SHP77 (cell line): ENCODE measurements at regions not wholly inside any gene's neighbourhood (a gene's known extent, or its start where the extent isn't known, plus 50 kb on each side); places are given as distances from the start of the nearest gene placed in this dataset.
A peak's percentile ranks its signal among the peaks of the same experiment; 100 is the strongest.

ENCODE experiments used
- DNase-seq, 2 experiments: peaks; one replicate each; lab custom pipeline; 2025; lab: John Stamatoyannopoulos, UW

DNA sequence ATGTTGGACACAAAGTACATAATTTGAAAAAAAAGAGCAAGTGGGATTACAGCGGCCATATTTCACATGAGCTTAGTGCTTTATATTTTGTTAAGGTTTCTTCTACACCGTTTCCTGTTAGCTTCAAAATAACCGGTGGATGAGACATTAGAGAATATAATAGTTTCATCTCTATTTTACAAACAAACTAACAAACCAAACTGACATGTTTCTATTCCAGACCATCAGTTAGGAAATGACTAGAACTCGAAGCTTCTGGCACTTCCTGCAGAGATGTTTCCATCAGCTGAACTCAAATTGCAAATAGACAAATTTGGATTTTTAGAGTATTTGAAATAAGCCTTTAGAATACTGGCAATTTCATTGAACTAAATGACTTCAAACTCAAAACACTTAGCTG is 86.5 kb downstream of the MTRR start:
- no peak for DNase-seq

DNA sequence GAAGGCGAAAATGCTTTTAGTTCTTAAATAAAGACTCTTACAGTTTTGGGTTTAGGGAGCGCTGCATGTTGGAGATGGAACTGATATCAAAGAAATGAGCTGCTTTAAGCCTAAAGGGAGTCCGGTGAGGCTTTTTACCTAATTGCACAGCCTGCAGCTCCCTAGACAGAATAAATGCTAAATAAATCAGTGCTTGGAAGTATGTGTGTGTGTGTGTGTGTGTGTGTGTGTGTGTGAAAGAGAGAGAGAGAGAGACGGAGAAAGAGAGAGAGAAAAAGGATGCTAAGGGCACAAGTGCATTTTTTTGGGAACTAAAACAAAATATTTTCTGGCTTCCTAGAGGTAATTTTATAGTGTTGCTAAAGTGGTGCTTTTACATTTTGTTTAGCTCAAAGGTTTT is 88.4 kb downstream of the MTRR start:
- DNase-seq, result no peak

- no peak for DNase-seq
These were observed 91.2 kb downstream of the MTRR start for GRCh38 chr5:7960142-7960541.

DNA sequence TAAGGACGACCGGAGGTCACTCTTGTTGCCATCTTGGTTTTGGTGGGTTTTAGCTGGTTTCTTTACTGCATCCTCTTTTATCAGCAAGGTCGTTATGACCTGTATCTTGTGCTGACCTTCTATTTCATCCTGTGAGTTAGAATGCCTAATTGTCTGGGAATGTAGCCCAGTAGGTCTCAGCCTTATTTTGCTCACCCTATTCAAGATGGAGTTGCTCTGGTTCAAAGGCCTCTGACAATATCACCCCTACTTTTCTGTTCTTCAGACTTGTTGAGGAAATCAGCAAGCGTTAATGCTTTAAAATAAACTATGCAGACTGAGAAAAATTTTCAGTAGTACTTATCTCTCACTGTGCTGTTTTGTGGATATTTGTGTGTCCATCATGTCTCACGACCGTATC is 92.6 kb downstream of the MTRR start:
- DNase-seq, result no peak

DNA sequence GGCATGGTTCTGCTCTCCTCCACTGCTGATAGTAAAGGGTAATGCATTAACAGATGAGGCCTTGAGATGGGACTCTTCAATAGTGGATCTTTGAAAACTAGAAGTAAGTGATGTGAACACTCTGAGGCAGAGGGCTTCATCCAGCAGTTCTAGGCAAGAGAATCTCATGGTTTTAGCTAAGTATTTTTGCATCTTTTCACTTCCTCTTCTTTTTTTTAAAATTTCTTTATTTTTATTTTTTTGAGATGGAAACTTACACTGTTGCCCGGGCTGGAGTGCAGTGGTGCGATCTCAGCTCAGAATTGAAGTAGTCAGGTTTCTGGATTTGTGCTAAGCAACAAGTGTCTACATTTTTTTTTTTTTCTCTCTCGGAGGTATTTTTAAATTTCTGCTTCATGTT is 101.9 kb downstream of the MTRR start:
- DNase-seq, result no peak

GRCh38 chr5:7976411-7977190 is 107.7 kb downstream of the MTRR start:
- no peak for DNase-seq

DNA sequence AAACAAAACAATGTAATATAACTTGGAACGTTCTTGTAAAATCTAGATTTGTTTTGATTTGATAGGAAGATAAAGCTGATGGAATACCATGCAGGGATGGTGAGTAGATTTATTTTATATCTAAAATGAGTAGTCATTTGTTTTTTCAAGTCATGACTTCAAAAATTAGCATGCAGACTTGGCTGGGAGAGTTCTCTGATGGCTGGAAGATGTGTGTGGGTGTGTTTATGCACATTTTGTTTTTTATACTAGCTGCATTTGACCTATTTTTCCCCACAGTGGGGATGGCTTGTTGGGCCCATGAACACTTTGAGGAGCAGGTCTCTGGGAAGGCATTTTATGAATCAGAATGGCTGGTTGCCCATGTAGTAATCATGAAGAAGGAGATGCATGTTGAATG is 109.2 kb downstream of the MTRR start:
- no peak for DNase-seq

DNA sequence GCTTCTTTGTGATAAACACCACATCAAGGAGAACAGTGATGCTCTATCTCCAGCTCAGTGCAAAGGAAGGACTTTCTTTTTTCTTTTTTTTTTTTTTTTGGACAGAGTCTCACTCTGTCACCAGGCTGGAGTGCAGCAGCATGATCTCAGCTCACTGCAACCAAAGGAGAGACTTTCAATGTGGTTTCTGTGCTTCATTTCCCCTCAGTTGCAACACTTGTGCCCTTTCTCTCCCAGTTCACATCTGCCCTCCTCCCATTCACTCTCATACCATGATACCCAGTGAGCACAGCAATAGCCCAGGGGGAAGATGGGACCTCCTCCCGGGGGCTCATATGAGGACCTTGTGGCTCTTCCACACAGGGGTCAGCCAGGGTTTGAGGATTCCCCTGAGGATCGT is 110.0 kb downstream of the MTRR start:
- DNase-seq, result no peak

DNA sequence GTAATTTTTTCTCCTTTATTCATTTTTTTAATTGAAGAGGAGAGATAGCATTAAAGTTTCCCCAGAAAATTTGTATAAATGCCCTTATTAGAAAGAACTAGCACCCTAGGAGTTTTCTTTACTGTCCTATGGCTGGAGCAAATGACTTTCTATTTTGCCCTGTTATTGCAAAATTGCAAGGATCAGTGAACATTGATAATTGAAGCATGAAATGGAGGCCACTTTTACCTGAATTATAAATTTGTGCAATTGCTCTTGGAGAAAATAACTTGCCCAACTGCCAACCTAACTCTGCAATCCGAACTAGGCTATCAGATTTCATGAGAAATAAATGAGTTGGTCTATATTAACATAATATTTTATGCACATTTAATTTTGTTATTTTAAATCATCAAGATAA is 111.9 kb downstream of the MTRR start:
- DNase-seq, result no peak

GRCh38 chr5:7983433-7983832 is 114.5 kb downstream of the MTRR start:
- DNase-seq, result no peak

GRCh38 chr5:7991125-7991821 is 122.3 kb downstream of the MTRR start:
- DNase-seq, result peak; percentile 8 to 17

DNA sequence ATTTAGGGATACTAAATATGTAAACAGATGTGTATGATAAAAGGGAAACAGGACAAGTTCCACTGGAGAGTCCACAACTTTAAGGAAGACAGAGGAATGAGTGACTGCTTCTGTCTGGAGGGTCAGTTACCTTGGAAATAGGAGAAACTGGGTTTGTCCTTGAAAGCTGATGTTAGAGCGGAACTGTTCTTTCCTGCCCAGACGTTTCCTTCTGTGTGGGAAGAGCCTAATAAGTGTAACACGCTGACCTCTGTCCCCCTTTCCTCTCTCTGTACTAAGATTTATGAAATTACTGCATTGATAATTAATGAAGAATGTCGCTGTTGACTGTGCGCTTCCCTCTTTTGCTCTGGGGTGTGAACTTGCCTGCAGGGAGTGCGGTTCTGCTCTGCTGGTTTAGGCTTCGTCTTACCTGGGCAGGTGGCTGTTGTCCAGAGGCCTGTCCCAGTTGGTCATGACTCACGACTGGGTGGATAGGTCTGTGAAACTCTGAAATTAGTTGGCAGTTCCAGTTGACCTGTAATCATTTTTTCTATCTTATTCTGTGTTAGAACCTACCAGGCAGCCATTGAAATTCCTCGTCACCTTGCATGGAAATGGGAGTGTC is 126.8 kb downstream of the MTRR start:
- DNase-seq, result no peak

GRCh38 chr5:8005416-8005815 is 136.5 kb downstream of the MTRR start:
- no peak for DNase-seq

- peak in 1 of 2 experiments; percentile 25 for DNase-seq
These were observed 143.4 kb downstream of the MTRR start for GRCh38 chr5:8012131-8012977.

GRCh38 chr5:8013948-8014710 is 145.2 kb downstream of the MTRR start:
- no peak for DNase-seq

GRCh38 chr5:8019719-8020218 is 150.8 kb downstream of the MTRR start:
- no peak for DNase-seq

- DNase-seq, result no peak
These were observed 152.0 kb downstream of the MTRR start for GRCh38 chr5:8020861-8021514.

- no peak for DNase-seq
These were observed 159.3 kb downstream of the MTRR start for GRCh38 chr5:8028243-8028642.

DNA sequence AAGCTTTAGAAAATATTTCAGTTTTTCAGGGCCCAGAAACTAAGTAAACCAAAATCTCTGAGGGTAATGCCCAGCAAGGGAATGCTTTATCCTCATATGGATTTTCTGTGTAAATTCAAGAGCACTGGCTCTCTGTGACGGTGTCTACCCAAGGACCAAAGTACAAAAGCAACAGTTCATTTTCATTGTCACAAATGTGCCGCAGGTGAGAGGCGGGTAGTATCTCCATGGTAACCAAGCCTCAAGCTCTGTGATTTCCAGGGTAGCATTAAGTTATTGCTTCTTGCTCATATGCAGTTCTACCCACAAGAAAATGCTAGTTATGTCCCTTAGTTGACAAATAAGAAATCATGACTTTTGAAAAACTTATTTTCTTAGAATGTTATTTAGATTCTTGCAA is 164.3 kb downstream of the MTRR start:
- no peak for DNase-seq

GRCh38 chr5:8034852-8035251 is 165.9 kb downstream of the MTRR start:
- DNase-seq, result no peak

GRCh38 chr5:8048920-8049319 is 180.0 kb downstream of the MTRR start:
- DNase-seq, result no peak
